Breast epithelium (tissue), 3 donors: ENCODE measurements at regions not wholly inside any gene's neighbourhood (a gene's known extent, or its start where the extent isn't known, plus 50 kb on each side); places are given as distances from the start of the nearest gene placed in this dataset.

Source experiments
- POLR2A ChIP-seq: fragments of 450-650 bp; IDR thresholded peaks from one replicate; pipeline ENCODE4 v1.6.1; 2016; ENCODE audit warnings: antibody characterized with exemption, mild to moderate bottlenecking, moderate library complexity
- TF ChIP-seq, protein P1 (sequence below), 3 donors: fragments of 450-650 bp; IDR thresholded peaks; one replicate each; pipeline ENCODE4 v1.5.1; 2016 to 2017; ENCODE audit warnings: antibody characterized with exemption in 3 of 3, mild to moderate bottlenecking in 3 of 3, moderate library complexity in 3 of 3

DNA sequence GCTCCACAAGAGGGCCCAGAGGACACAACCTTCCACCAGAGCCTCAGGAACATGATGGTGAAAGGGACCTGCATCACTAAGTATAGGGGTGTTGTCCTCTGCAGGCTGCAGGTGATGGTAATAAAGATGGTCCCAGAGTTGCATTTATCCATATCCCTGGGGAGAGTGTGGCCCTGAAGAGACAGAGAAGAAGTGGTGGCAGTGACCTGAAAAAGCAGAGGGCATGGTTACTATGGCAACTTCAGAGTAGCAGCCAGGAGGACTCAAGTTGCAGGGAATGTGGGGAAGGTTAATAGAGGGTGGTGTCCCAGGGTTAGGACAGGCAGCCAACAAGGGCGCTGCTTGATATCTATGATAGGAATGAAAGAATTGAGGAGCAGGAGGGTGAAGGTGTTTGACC lies 57.1 kb downstream of the HLA-A start:
- TF ChIP-seq, protein P1, sequence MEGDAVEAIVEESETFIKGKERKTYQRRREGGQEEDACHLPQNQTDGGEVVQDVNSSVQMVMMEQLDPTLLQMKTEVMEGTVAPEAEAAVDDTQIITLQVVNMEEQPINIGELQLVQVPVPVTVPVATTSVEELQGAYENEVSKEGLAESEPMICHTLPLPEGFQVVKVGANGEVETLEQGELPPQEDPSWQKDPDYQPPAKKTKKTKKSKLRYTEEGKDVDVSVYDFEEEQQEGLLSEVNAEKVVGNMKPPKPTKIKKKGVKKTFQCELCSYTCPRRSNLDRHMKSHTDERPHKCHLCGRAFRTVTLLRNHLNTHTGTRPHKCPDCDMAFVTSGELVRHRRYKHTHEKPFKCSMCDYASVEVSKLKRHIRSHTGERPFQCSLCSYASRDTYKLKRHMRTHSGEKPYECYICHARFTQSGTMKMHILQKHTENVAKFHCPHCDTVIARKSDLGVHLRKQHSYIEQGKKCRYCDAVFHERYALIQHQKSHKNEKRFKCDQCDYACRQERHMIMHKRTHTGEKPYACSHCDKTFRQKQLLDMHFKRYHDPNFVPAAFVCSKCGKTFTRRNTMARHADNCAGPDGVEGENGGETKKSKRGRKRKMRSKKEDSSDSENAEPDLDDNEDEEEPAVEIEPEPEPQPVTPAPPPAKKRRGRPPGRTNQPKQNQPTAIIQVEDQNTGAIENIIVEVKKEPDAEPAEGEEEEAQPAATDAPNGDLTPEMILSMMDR (IDR thresholded peaks at IDR 0.05) = no peak
- TF ChIP-seq POLR2A = no peak
